ENCODE measurements at regions not wholly inside any gene's neighbourhood (a gene's known extent, or its start where the extent isn't known, plus 50 kb on each side); places are given as distances from the start of the nearest gene placed in this dataset.

DNA sequence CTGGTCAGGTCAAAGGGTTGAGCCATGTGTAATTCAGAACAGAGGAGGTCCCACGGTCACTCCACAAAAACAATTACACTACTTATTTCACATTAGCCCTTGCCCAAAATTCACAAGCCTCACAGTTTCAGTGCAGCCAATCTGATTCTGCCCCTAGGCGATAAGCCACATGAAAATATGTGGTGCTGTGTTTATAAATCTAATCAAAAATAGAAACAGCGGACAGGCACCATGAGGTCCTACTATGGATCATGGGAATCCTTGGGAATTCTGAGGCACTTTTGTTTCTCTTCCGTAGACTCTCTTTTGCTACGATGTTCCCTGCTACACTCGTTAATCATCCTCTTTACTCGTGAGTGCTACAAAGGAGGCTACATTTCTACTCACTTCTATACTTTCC is 476.1 kb downstream of the TFAP2A start:
- Histone ChIP-seq H3K9me3 (ENCODE audit: insufficient read depth, low read depth, low read length) (no peaks in the 10 kb centered on the region), H3K9ac (ENCODE audit: low read depth, low read length) (no peak overlapping the region), H3K27ac (ENCODE audit: low read length) (no peak overlapping the region), H3K36me3 (ENCODE audit: insufficient read depth, low read depth, low read length) (no peaks in the 10 kb centered on the region), H3K27me3 (ENCODE audit: insufficient read depth, low read length) (no peaks in the 10 kb centered on the region), H3K4me3 (ENCODE audit: low read length) (no peak overlapping the region), H3K4me1 (ENCODE audit: insufficient read depth, low read length) (no peaks in the 10 kb centered on the region)

DNA sequence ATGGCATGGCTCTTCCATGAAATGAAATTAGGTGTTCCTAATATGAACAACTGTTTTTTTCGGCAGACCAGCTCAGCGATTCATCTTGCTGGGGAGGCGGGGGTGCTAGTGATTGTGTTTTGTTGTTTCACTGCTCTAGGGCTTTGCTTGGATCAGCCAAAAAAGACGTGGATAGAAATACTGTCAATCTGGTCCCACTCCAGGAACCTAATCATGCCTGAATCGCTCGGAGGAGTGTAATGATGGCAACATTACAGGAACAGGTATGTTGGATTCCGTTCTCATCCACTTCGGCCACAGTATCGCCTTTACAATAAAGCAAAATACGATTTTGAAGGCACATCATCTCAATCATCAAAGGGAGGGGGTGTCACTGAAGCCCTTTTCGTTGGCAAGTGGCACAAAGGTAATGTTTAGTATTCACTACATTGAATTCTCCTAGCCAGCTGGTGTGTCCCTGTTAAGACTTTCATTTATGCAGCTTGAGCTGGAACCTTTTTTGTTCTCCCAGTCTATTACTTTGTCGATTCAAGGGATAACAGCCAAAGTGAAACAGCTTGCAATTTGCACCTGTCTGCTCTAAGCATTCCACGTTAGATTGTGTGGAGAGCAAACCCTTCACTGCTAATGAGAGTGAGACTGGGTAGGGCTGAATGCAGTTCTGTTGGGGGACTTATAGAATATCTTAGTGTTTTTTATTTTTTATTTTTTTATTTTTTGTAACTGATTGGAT is 477.7 kb downstream of the TFAP2A start:
- H3K4me1 ChIP-seq (ENCODE audit: insufficient read depth, low read length) = no peaks in the 10 kb centered on the region
- no peak overlapping the region for H3K27ac ChIP-seq (ENCODE audit: low read length)
- no peaks in the 10 kb centered on the region for H3K27me3 ChIP-seq (ENCODE audit: insufficient read depth, low read length)
- H3K36me3 ChIP-seq (ENCODE audit: insufficient read depth, low read depth, low read length) = no peaks in the 10 kb centered on the region
- no peaks in the 10 kb centered on the region for H3K9me3 ChIP-seq (ENCODE audit: insufficient read depth, low read depth, low read length)
- H3K4me3 ChIP-seq (ENCODE audit: low read length) = no peak overlapping the region
- no peak overlapping the region for H3K9ac ChIP-seq (ENCODE audit: low read depth, low read length)

DNA sequence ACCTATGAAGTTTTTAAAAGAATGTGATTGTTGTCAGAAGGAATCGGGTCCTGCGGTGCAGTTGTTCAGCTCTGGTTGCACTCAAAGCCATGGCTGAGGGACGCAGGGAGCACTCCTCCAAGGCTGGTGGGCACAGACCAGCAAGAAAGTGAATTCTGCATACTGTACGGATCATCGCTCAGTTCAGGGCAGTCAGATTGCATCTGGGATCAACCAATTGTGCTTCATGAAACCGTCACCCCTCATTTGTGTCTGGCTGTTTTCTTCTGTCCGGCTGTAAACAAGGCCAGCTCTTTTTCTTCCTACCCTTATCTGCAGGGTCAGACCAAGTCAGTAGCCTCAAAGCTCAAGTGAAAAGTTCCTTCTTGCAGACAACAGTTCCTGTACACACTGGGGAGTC is 478.3 kb downstream of the TFAP2A start:
- no peaks in the 10 kb centered on the region for H3K36me3 ChIP-seq (ENCODE audit: insufficient read depth, low read depth, low read length)
- no peaks in the 10 kb centered on the region for H3K9me3 ChIP-seq (ENCODE audit: insufficient read depth, low read depth, low read length)
- no peak overlapping the region for H3K9ac ChIP-seq (ENCODE audit: low read depth, low read length)
- no peaks in the 10 kb centered on the region for H3K27me3 ChIP-seq (ENCODE audit: insufficient read depth, low read length)
- no peaks in the 10 kb centered on the region for H3K4me1 ChIP-seq (ENCODE audit: insufficient read depth, low read length)
- no peak overlapping the region for H3K27ac ChIP-seq (ENCODE audit: low read length)
- no peak overlapping the region for H3K4me3 ChIP-seq (ENCODE audit: low read length)

DNA sequence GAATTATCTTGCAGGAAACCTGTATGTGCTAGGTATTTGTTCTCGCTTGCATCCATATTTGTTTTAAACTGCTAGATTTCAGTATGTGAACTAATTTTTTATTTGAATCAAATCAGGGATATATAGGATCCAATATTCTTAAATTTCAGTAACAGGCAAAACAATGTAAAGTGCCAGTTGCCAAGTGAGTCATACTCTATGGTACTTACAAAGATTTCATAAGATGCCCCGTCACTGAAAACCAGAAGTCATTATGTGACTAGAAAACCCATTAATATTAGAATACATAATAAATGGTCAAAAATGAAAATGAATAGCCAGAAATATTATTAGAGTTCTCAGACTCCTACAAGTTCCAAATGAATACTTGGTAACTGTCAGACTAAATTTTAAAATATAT is 481.2 kb downstream of the TFAP2A start:
- H3K9ac ChIP-seq (ENCODE audit: low read depth, low read length) = no peak overlapping the region
- H3K9me3 ChIP-seq (ENCODE audit: insufficient read depth, low read depth, low read length) = no peaks in the 10 kb centered on the region
- H3K27me3 ChIP-seq (ENCODE audit: insufficient read depth, low read length) = no peaks in the 10 kb centered on the region
- H3K36me3 ChIP-seq (ENCODE audit: insufficient read depth, low read depth, low read length) = no peaks in the 10 kb centered on the region
- no peaks in the 10 kb centered on the region for H3K4me1 ChIP-seq (ENCODE audit: insufficient read depth, low read length)
- no peak overlapping the region for H3K4me3 ChIP-seq (ENCODE audit: low read length)
- no peak overlapping the region for H3K27ac ChIP-seq (ENCODE audit: low read length)

DNA sequence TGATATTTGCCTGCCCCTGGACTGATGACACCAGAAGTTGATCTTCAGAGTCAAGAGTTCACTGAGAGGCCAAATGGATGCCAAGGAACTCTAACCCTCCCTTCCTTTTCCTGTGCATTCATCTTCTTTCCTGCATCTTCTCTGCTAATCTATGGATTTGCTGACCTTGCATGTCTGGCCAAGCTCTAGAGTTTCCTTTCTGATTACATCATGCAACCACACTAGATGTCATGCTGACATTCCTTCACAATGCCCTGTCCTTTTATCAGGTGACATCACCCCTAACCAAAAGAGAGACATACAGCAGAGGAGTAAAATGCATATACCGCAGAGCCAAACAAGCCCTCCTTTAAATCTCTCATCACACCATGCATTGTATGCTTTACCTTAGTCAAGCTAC is 487.6 kb downstream of the TFAP2A start:
- Histone ChIP-seq H3K9ac (ENCODE audit: low read depth, low read length) (no peak overlapping the region), H3K36me3 (ENCODE audit: insufficient read depth, low read depth, low read length) (no peaks in the 10 kb centered on the region), H3K4me3 (ENCODE audit: low read length) (no peak overlapping the region), H3K27ac (ENCODE audit: low read length) (no peak overlapping the region), H3K4me1 (ENCODE audit: insufficient read depth, low read length) (no peaks in the 10 kb centered on the region), H3K27me3 (ENCODE audit: insufficient read depth, low read length) (no peaks in the 10 kb centered on the region), H3K9me3 (ENCODE audit: insufficient read depth, low read depth, low read length) (no peaks in the 10 kb centered on the region)

DNA sequence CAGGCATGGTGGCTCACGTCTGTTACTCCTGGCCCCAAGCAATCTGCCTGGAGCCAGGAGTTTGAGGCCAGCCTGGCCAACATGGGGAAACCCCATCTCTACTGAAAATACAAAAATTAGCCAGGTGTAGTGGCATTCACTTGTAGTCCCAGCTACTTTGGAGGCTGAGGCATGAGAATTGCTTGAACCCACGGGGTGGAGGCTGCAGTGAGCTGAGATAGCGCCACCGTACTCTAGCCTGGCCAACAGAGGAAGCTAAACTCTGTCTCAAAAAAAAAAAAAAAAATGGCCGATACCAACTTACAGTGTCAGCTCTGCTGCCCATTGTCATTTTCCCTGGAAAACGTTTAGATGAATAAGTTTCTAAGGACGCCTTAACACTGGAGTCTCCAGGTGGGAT is 489.9 kb downstream of the TFAP2A start:
- no peaks in the 10 kb centered on the region for H3K4me1 ChIP-seq (ENCODE audit: insufficient read depth, low read length)
- no peak overlapping the region for H3K27ac ChIP-seq (ENCODE audit: low read length)
- H3K9ac ChIP-seq (ENCODE audit: low read depth, low read length) = no peak overlapping the region
- no peak overlapping the region for H3K4me3 ChIP-seq (ENCODE audit: low read length)
- H3K27me3 ChIP-seq (ENCODE audit: insufficient read depth, low read length) = no peaks in the 10 kb centered on the region
- no peaks in the 10 kb centered on the region for H3K9me3 ChIP-seq (ENCODE audit: insufficient read depth, low read depth, low read length)
- H3K36me3 ChIP-seq (ENCODE audit: insufficient read depth, low read depth, low read length) = no peaks in the 10 kb centered on the region

DNA sequence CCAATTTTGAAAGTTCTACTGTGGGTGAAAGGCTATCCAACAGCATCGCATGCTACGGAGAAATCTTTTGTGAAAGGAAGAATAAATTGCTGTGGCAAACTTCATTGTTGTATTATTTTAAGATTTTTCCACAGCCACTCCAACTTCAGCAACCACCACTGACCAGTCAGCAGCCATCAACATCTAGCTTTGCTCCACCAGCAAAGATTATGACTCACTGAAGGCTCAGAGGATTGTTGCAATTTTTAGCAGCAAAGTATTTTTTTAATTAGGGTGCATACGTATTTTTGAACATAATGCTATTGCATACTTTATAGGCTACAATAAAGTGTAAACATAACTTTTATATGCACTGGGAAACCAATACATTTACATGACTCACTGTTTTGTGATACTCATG is 493.5 kb downstream of the TFAP2A start:
- Histone ChIP-seq H3K27me3 (ENCODE audit: insufficient read depth, low read length) (no peaks in the 10 kb centered on the region), H3K9me3 (ENCODE audit: insufficient read depth, low read depth, low read length) (no peaks in the 10 kb centered on the region), H3K9ac (ENCODE audit: low read depth, low read length) (no peak overlapping the region), H3K4me1 (ENCODE audit: insufficient read depth, low read length) (no peaks in the 10 kb centered on the region), H3K4me3 (ENCODE audit: low read length) (no peak overlapping the region), H3K27ac (ENCODE audit: low read length) (no peak overlapping the region), H3K36me3 (ENCODE audit: insufficient read depth, low read depth, low read length) (no peaks in the 10 kb centered on the region)

DNA sequence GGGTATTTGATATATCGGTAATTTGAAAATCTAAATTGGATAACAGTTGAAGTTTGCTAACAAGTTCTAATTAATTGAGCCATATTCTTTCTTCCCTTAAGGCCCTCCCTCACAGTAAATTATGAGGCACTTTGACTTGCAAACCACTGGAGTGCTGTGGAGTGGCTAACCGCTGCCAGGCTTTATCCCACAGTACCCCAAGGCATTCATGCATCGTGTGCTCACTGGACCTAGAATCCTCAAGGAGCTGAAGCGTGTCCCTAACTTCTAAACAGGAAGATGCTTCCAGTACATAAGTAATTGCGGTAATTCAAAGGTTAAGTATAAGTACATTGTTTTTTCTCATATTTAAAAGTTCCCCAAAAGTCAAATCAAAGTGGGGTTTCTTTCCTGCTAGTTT is 499.9 kb downstream of the TFAP2A start:
- H3K27ac ChIP-seq (ENCODE audit: low read length) = no peak overlapping the region
- H3K27me3 ChIP-seq (ENCODE audit: insufficient read depth, low read length) = no peaks in the 10 kb centered on the region
- no peaks in the 10 kb centered on the region for H3K36me3 ChIP-seq (ENCODE audit: insufficient read depth, low read depth, low read length)
- H3K4me1 ChIP-seq (ENCODE audit: insufficient read depth, low read length) = no peaks in the 10 kb centered on the region
- no peak overlapping the region for H3K9ac ChIP-seq (ENCODE audit: low read depth, low read length)
- no peak overlapping the region for H3K4me3 ChIP-seq (ENCODE audit: low read length)
- no peaks in the 10 kb centered on the region for H3K9me3 ChIP-seq (ENCODE audit: insufficient read depth, low read depth, low read length)

DNA sequence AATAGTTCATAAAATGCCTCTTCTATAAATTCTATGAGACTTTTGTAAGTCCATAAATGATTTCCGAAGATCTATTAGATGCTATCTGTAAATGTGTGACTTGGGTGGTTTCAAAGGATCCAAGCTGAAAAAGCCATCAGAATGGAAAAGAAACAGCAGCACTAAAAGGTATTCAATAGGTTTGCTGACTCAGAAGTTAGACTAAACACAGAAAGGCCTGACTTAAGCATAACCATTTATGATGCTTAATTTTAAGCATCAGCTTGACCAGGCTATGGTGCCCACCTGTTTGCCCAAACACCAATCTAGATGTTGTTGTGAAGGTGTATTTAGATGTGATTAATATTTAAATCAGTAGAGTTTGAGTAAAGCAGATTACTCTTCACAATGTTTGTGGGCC is 513.5 kb downstream of the TFAP2A start:
- H3K9me3 ChIP-seq (ENCODE audit: insufficient read depth, low read depth, low read length) = no peaks in the 10 kb centered on the region
- no peak overlapping the region for H3K27ac ChIP-seq (ENCODE audit: low read length)
- H3K36me3 ChIP-seq (ENCODE audit: insufficient read depth, low read depth, low read length) = no peaks in the 10 kb centered on the region
- no peaks in the 10 kb centered on the region for H3K4me1 ChIP-seq (ENCODE audit: insufficient read depth, low read length)
- H3K9ac ChIP-seq (ENCODE audit: low read depth, low read length) = no peak overlapping the region
- H3K4me3 ChIP-seq (ENCODE audit: low read length) = no peak overlapping the region
- H3K27me3 ChIP-seq (ENCODE audit: insufficient read depth, low read length) = no peaks in the 10 kb centered on the region

DNA sequence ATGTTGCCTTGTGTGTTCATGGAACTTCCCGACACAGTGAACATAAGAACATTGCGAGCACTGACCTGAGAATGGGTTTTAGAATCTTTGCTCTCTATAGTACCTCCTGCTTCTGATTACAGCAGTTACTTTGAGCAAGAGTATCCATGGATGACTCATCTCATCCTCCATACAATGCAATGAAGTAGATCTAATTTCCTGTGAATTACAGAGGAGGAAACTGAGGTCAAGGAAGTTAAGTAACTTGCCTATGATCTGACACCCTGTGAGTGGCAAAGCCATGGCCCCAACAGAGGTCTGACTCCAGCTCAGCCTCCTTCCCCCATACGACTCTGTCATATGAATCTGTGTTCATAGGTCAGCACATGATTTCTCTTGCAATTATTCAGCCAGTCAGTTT is 518.1 kb downstream of the TFAP2A start:
- Histone ChIP-seq H3K9me3 (ENCODE audit: insufficient read depth, low read depth, low read length) (no peaks in the 10 kb centered on the region), H3K4me3 (ENCODE audit: low read length) (no peak overlapping the region), H3K36me3 (ENCODE audit: insufficient read depth, low read depth, low read length) (no peaks in the 10 kb centered on the region), H3K27ac (ENCODE audit: low read length) (no peak overlapping the region), H3K4me1 (ENCODE audit: insufficient read depth, low read length) (no peaks in the 10 kb centered on the region), H3K27me3 (ENCODE audit: insufficient read depth, low read length) (no peaks in the 10 kb centered on the region), H3K9ac (ENCODE audit: low read depth, low read length) (no peak overlapping the region)

DNA sequence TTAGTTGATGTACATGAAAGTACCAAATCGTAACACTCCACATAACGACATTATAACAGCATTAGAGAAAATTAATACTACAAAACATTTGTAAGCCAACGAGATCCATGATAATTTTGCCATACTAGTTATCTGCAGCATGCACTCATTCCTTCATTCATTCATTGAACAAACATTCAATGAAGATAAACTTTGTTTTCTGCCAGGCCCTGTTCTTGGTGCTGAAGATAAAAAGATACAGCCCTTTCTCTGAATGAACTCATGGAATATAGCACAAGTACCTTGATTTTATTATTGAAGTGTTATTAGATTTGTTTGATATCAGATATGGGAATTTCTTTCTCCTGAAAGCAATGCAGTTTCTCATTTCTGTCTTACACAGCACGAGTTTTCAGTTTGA is 524.0 kb downstream of the TFAP2A start:
- Histone ChIP-seq H3K27ac (ENCODE audit: low read length) (no peak overlapping the region), H3K36me3 (ENCODE audit: insufficient read depth, low read depth, low read length) (no peaks in the 10 kb centered on the region), H3K4me1 (ENCODE audit: insufficient read depth, low read length) (no peaks in the 10 kb centered on the region), H3K9ac (ENCODE audit: low read depth, low read length) (no peak overlapping the region), H3K4me3 (ENCODE audit: low read length) (no peak overlapping the region), H3K9me3 (ENCODE audit: insufficient read depth, low read depth, low read length) (no peaks in the 10 kb centered on the region), H3K27me3 (ENCODE audit: insufficient read depth, low read length) (no peaks in the 10 kb centered on the region)

DNA sequence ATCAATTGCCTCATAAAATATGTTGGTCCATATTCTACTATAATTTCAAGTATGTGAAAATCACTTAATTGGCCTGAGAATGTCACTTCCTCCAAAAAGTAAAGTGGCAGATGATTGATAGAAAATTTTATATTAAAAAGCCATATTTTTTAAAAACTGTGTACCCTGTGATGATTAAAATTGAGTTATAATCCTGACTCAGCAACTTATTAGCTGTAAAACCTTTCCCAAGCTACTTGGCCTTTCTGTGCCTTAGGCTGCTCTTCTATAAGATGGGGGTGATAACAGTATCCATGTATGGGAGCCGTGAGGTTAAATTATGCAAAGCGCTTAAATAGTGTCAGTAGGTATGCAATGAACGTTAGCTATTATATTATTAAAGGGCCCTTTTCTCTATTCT is 524.4 kb downstream of the TFAP2A start:
- no peaks in the 10 kb centered on the region for H3K9me3 ChIP-seq (ENCODE audit: insufficient read depth, low read depth, low read length)
- no peaks in the 10 kb centered on the region for H3K27me3 ChIP-seq (ENCODE audit: insufficient read depth, low read length)
- no peak overlapping the region for H3K27ac ChIP-seq (ENCODE audit: low read length)
- H3K36me3 ChIP-seq (ENCODE audit: insufficient read depth, low read depth, low read length) = no peaks in the 10 kb centered on the region
- no peak overlapping the region for H3K9ac ChIP-seq (ENCODE audit: low read depth, low read length)
- H3K4me1 ChIP-seq (ENCODE audit: insufficient read depth, low read length) = no peaks in the 10 kb centered on the region
- H3K4me3 ChIP-seq (ENCODE audit: low read length) = no peak overlapping the region
